ENCODE measurements at regions not wholly inside any gene's neighbourhood (a gene's known extent, or its start where the extent isn't known, plus 50 kb on each side); places are given as distances from the start of the nearest gene placed in this dataset.

DNA sequence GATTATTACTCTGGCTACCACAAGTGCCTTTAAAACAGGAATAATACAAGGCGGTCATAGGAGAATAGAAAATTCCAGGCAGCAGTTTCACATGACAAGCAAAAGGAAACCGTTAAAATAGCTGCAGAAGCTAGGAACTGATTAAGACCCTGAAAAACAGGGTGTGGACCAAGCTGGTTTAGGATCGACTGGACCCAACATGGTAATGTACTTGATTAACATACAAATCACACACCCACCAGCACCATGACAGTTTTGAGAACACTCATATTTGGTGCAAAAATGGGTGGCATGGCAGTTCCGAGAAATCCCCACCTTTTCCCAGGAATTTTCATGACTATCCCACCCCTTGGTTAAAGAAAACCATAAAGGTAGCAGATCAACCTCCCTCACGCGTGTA is 51.9 kb upstream of the TMEM163 start:
- Histone ChIP-seq H3K36me3 (no peaks in the 10 kb centered on the region), H3K27ac (no peak overlapping the region), H3K27me3 (no peaks in the 10 kb centered on the region), H3K4me1 (no peaks in the 10 kb centered on the region), H3K9me3 (no peaks in the 10 kb centered on the region), H3K4me3 (no peak overlapping the region)
- intact Hi-C loops (cut with DNase I) = no loop called here
- no peak for ATAC-seq
- TF ChIP-seq, protein P1, sequence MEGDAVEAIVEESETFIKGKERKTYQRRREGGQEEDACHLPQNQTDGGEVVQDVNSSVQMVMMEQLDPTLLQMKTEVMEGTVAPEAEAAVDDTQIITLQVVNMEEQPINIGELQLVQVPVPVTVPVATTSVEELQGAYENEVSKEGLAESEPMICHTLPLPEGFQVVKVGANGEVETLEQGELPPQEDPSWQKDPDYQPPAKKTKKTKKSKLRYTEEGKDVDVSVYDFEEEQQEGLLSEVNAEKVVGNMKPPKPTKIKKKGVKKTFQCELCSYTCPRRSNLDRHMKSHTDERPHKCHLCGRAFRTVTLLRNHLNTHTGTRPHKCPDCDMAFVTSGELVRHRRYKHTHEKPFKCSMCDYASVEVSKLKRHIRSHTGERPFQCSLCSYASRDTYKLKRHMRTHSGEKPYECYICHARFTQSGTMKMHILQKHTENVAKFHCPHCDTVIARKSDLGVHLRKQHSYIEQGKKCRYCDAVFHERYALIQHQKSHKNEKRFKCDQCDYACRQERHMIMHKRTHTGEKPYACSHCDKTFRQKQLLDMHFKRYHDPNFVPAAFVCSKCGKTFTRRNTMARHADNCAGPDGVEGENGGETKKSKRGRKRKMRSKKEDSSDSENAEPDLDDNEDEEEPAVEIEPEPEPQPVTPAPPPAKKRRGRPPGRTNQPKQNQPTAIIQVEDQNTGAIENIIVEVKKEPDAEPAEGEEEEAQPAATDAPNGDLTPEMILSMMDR (IDR thresholded peaks at IDR 0.05) = no peak
- no peak for DNase-seq

- Histone ChIP-seq H3K27me3 (no peaks in the 10 kb centered on the region), H3K4me3 (no peak overlapping the region), H3K27ac (no peak overlapping the region), H3K9me3 (no peaks in the 10 kb centered on the region), H3K4me1 (no peaks in the 10 kb centered on the region), H3K36me3 (no peaks in the 10 kb centered on the region)
- ATAC-seq (no peak), DNase-seq (no peak)
- intact Hi-C loops (cut with DNase I) = no loop called here
- TF ChIP-seq, protein P1 (IDR thresholded peaks at IDR 0.05) = no peak
Observed at GRCh38 chr2:134771313-134771801, 52.6 kb upstream of the TMEM163 start.

DNA sequence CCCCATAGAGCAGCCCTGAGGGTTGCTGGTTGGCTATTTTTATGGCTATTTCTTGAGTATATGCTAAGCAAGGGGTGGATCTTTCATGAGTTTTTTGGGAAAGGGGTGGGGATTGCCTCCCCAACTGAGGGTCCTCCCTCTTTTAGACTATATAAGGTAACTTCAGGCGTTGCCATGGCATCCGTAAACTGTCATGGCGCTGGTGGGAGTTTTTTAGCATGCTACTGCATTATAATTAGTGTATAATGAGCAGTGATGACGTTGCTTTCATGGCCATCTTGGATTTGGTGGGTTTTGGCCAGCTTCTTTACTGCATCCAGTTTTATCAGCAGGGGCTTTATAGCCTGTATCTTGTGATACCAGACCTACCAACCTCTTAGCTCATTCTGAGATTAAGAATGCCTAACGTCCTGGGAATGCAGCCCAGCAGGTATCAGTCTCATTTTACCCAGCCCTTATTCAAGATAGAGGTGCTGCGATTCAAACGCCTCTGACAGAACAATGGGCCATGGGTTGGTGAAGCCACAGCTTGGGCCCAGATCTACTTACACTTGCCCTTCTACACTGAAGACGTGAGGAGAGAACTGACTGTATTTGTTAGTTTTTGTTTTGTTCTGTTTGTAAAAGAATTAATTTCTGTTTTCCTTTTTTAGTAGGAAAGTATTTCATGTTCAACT is 53.8 kb upstream of the TMEM163 start:
- H3K27ac ChIP-seq = no peak overlapping the region
- no peaks in the 10 kb centered on the region for H3K9me3 ChIP-seq
- H3K27me3 ChIP-seq = no peaks in the 10 kb centered on the region
- DNase-seq = no peak
- no peak for ATAC-seq
- H3K4me3 ChIP-seq = no peak overlapping the region
- no peaks in the 10 kb centered on the region for H3K4me1 ChIP-seq
- intact Hi-C loops (cut with DNase I) = no loop called here
- no peaks in the 10 kb centered on the region for H3K36me3 ChIP-seq
- TF ChIP-seq, protein P1 (IDR thresholded peaks at IDR 0.05) = no peak

GRCh38 chr2:134773335-134773734 is 54.5 kb upstream of the TMEM163 start:
- H3K4me3 ChIP-seq = no peak overlapping the region
- no peak overlapping the region for H3K27ac ChIP-seq
- ATAC-seq (no peak), DNase-seq (no peak)
- TF ChIP-seq, protein P1 (IDR thresholded peaks at IDR 0.05) = no peak
- H3K27me3 ChIP-seq = no peaks in the 10 kb centered on the region
- intact Hi-C loops (cut with DNase I) = no loop called here
- no peaks in the 10 kb centered on the region for H3K4me1 ChIP-seq
- no peaks in the 10 kb centered on the region for H3K9me3 ChIP-seq
- no peaks in the 10 kb centered on the region for H3K36me3 ChIP-seq

DNA sequence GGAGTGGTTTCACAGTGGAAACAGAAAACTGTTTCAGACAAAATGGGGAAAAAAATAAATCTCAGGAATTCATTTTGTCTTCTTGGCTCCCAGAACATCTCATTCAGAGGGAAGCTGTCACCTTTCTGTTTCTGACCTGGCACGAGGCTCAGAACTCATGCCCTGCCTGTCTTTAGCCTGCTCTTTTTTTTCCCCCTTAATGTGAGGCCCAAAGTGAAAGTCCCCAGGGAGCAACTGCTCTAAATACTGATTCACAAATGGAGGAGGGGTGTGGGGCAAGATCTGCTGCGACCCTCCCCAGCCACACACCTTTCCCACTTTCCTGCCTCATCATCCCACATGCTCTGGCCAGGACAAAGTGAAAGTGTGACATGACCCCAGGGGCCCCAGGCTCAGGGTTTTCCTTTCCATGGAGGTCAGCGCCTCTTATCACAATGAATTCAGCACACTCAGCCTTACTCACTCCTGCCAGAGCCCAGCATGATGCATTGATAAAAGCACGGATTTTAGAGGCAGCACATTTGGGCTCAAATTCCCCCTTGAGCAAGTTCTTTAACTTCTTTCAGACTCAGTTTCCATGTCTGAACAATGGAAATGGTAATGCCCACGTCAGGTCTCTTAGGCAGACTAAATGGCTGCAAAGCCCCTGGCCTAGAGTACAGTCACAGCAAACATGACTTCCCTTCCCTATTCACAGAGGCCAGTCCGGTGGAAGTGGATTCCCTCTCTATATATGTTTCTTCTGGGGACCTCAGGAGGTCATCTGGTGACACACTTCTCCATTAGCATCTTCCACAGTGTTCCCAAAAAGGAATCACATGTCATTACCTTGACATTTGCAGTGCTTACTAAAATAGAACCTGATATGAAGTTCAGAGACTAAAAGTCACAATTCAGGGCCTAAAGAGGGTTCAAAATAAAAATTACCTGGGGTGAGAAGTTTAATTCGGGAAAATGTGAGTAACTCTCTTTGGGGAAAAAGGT is 55.3 kb upstream of the TMEM163 start:
- no peaks in the 10 kb centered on the region for H3K4me1 ChIP-seq
- ATAC-seq (no peak), DNase-seq (no peak)
- no peaks in the 10 kb centered on the region for H3K9me3 ChIP-seq
- no peak overlapping the region for H3K4me3 ChIP-seq
- intact Hi-C loops (cut with DNase I) = no loop called here
- no peak overlapping the region for H3K27ac ChIP-seq
- H3K36me3 ChIP-seq = no peaks in the 10 kb centered on the region
- no peaks in the 10 kb centered on the region for H3K27me3 ChIP-seq
- TF ChIP-seq, protein P1 (IDR thresholded peaks at IDR 0.05) = no peak
